Fibroblast of peridontal ligament (primary cell): ENCODE measurements at regions not wholly inside any gene's neighbourhood (a gene's known extent, or its start where the extent isn't known, plus 50 kb on each side); places are given as distances from the start of the nearest gene placed in this dataset.

Source experiments
- DNase-seq: peaks from one replicate; pipeline ENCODE4 v3.0.0-alpha.2; 2010; ENCODE audit errors: extremely low read depth

DNA sequence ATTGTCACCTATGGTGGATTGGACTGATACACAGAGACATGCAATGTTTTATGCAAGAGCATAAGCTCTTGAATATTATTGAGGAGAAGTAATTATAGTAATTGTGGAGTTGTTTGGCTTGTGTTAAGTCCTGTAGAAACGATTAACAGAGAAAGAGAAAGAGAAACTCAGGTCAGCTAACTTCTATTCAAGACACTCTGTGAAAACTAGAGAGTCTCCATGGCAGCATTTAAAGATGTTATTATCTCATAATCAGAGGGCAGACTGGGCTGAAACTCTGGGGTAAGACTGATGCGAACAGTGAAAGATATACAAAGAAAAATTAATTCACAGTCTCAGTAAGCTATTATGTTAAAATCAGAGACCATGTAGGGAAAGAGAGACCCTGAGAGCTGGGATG is 625.7 kb downstream of the FAT4 start:
- DNase-seq = no peak

DNA sequence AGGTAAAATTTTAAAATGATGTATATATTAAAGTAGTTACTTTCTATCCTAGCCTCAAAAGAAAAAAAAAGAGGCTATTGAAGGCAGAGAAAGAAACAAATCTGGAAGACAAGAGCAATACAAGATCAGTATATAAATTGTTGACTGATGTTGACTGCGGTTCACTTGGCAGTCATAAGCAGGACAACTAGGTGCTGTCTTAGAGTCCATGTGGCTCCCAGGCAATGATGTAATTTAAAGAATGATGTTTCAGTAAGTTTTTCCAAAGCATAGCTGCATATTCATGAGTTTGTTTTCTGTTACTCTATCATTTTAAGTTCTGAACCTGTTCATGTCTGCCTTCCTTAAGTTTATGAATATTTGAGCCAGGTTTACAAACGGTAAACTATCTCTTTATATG is 630.2 kb downstream of the FAT4 start:
- no peak for DNase-seq

DNA sequence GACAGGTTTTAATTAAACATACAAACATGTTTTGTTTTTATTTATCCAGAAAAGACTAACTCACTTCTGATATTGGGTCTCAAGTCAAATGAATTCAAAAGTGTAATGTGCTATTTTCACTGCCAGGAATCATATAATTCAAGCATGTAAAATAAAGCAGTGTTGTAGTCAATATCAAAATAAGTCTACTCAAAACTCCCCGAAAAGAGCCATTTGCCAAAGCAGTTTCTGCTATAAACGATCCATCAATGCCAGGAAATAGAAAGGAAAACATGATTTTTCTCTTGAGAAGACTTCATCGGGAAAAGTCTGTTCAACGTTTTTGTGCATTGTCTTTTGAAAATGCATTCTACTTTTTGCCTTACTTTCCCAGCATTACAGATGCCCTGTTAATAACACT is 633.3 kb downstream of the FAT4 start:
- no peak for DNase-seq

DNA sequence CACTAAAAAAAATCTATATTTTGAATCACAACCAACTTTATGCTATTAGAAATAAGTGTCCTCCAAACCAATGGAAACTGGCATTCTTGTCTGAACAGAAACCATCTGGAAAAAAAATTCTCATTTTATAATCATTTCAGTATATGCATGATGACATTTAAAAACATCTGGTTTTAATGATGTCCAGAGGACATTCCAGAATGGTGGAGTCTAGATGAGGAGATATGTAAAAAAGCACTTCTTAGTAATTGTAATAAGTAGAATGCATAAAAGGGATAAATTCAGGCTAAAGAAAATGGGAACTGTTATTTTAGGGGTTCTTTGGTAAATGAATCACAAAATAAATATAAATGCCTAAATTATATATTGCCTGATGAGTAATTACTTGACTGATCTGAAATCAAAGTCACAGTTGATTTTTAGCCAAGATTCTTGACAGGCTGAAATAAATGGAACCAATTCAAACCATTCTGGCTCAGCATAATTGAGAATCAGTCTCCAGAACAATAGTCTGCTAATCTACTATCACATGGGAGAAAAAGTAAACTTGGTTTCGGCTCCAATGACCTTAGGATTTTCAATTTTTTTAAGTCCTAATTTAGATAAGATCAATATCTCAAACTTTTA is 636.6 kb downstream of the FAT4 start:
- peak; percentile 93 for DNase-seq

DNA sequence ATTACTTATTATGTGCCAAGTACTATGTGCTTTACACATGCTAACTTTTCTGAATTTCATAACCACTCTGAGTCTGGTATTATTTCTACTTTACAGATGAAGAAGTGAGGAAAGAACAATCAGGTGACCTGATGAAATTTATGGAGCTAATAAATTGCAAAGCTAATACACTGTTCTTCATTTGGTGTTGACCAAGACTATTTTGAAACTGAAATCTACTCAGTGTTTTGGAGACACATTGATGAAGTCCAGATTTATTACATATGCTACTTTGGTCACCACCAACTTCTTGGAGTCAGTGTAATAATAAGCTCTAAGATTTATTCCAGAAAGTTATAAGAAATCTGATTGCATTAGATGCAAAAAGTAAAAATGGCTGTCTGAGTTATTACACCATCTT is 637.9 kb downstream of the FAT4 start:
- DNase-seq = no peak

DNA sequence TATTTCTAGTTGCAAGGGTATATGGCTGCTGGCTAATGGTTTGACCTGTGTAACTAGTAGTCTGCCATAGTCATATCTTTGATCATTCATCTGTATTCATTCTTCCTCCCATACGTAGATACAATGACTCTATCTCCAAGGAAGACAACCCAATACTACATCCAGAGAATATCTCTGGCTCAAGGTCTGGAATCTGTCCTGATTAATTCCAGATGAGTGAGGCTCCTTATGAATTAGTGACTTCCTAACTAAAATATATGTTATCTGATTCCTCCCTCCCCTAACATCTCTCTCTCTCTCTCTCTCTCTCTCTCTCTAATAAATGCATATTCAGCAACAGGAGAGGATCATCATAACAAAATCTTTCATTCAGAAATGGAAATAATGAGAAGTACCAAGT is 641.5 kb downstream of the FAT4 start:
- peak; percentile 53 for DNase-seq

DNA sequence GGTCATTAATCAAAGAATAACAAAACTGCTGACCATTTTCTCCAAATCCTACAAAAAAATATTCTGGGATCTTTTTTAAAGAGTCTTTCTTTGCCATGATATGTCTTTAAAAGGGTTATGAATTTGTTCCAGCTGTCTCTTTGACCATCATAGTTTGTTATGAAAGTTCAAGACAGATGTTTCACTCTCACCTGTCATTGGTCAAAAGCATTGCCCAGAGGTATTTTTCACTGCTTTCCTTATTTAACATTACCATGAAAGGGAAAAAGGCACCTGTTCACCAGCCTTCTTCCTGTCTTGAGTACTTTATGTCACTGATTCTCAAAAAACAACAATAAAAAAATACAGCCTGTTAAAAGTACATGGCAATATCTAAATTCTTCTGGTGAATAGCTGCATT is 643.8 kb downstream of the FAT4 start:
- DNase-seq = no peak

DNA sequence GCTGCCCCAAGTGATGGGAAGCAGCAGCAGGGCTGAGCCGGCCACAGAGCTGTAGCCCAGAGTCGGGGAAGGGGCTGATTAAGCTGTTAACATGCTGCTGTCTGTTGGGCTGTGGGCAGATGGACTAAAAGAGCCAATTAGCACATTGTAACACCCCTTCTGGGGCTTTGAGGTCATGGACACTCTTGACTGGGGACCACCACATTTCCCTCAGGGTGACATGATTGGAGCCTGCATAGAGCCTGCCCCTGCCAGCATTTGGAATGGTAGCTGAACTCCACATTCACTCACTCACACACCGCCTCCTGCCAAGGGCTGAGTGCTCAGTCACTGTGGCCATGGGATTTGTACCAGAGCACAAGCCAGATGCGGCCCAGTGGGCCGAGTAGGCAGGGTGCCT is 646.9 kb downstream of the FAT4 start:
- no peak for DNase-seq

DNA sequence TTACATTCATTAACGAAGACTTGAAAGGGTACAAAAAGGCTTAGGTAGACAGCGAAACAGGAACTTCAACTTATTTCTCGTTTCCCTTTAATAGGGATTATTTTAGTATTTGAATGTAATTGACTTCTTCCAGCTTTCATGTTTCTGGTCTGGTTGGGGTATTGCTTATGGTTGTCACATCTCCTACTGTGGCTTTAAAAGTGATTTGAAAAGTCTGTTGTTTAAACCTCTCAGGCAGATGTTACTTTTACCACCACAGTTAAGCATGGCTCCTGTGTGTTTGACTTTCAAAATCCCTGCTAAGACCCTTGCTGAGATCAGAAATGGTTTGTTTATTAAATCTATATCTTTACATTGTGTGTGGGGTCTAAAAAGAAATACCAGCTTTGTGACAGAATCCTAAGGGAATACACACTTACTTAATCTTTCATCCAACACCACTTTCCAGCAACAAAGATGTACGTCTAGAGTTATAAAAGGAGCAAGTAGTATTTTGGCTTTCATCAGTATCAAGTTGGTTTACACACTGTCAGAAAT is 661.2 kb downstream of the FAT4 start:
- DNase-seq = no peak

DNA sequence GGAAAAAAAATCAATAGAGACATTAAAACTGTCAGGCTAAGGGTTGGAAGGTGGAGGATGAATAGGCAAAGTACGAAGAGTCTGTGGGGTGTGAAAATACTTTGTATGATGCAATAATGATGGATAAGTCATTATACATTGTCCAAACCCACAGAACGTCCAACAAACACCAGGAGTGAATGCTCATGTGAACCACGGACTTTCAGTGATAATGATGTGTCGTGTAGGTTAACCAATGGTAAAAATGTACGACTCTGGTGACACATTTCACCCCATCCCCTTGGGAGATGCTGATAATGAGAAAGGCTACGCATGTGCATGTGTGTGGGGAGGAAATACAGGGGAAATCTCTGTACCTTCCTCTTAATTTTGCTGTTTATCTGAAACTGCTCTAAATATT is 665.2 kb downstream of the FAT4 start:
- no peak for DNase-seq

DNA sequence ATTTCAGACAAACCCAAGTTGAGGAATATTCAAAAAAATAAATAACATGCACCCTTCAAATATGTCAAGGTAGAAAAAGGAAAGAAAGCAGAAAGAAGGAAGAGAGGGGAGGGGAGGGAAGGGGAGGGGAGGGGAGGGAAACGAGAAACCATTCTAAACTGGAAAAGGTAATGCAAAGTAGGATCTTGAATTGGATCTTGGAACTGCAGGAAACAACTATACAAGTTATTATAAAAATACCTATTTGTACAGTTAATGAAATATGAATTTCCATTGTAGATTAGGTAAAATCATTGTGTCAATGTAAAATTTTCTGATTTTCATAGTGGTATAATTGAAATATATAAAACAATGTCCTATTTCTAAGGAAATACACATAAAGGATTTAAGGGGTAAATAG is 668.4 kb downstream of the FAT4 start:
- DNase-seq = no peak

DNA sequence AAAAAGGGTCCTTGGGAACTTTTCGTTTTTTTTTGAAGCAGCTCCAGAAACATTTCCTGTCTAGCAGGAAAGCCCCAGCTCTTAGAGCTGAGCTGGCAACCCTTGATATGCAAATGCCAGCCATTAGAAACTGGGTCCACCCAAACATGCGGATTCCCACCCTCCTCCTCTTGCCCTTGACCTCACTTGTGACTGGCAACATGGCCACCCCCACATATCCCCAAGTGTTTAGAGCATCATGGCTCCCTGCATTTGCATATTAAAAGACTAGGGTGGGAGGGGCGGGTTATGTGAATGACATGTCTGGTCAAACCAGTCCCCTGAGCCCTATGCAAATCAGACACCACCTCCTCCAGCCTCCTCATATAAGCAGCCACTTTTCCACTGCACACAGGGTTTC is 671.1 kb downstream of the FAT4 start:
- no peak for DNase-seq

DNA sequence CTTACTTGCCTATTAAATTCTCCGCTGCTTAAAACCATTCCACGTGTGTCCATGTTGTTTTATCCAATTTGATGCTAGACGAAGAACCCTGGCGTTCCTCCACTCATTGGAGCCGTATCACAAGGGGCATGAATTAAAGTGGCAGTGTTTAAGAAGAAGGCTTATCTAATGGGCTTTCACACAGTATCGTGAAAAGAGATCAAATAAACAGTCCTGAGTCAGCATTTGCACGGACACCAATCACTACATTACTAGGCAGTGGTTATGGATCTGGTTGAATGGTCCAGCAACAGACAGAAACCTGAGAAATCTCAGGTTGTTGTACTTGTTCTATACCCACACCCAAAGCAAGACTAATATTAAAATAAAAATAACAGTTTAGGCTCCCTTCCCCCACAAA is 671.6 kb downstream of the FAT4 start:
- no peak for DNase-seq

DNA sequence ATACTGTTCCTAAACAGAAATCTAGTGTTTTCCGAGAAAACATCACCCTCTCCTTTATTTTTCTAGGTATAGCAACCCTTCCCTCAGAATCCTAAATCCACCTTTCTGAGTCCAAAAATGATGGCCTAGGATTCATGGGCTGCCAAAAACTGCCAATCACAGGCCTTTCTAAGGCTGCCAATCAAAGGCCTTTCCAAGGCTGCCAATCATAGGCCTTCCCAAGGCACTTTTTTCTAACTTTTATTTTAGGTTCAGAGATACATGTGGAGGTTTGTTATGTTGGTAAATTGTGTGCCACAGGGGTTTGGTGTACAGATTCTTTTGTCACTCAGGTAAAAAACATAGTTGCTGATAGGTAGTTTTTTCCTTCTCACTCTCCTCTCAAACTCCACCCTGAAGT is 673.7 kb downstream of the FAT4 start:
- DNase-seq = no peak

DNA sequence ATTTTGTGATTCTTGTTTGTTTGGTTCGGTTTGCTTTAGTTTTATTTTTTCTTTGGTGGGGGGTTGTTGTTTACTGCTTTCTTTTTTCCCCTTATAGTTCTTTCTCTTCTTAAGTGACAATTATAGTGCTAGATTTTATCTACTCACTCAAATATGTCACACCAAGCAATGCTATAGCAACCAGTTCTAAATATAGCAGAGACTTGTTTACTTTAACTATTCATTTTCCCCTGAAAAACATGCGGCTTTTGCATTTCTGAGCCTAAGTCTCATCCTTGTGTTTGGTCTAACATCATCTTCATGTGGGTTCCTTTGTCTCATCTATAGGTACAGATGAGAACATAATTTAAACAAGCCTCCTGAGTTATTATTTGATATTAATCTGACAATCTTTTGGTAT is 676.6 kb downstream of the FAT4 start:
- peak; percentile 27 for DNase-seq

DNA sequence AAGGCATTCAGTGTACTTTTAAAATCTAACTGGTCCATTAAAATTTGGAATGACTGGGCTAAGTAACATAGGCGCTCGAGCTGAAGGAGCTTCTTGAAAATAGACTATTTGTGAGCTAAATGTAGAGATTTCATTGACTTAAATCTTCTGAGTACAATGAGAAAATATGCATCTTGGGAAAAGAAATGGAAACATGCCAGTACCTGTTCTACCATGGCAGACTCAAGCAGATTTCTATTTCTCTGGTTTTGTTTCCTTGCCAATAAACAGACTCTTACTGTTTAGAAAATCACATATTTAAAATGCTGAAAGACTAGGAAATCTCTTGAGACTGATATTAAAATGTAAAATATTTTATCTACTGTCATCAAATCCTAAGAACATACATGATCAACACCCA is 678.1 kb downstream of the FAT4 start:
- DNase-seq = peak; percentile 47

DNA sequence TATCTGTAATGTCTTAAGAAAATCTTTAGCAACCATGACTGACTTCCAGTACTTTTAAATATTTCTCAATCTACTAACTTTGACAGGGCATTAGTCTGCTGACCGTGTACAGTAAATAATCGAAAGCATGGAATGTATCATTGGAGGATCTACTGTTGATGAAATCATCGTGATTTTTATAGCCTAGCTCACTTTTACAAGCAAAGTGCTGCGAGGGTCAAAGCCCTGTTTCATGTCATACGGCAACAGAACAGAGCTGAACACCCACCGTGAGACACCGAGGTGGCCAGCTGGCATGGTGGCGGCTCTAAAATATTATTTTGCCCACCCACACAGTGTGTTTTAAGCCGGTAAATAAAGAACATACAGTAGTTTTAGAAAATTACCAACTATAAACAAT is 679.3 kb downstream of the FAT4 start:
- DNase-seq = no peak

DNA sequence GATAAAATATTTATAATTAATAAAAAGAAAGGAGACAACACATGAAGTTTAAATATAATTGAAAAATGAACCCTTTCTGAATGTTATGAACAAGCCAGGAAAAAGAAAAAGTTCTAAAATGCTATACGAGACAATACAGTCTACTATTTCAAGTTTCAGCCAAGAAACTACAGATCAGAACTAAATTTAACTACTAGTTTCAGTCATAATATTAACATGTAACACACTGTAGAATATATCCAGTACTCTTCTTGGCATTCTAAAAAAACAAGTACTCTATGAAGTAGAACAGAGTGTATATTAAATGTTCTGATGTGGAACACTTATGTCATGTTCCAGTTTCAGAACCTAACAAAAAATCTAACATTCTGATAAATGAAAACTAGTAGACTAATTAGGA is 679.7 kb downstream of the FAT4 start:
- DNase-seq = no peak

DNA sequence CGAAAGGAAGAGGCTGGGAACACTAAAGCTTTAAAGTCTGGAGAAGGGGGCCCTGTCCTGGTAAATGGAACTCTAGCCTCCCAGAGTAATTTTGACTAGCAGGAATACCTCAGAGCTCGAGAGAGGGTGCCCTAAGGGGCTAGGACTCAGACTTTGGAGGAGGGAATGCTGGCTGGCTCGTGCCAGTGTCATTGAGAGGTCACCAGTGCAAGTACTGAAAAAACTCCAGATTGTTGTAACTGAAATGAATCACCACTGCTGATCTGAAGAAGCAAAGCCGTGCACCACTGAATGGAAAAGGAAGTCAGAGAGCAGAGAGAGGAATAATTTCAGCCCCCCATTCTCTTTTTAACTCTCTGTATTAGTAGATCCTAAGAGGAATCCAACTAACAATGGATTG is 690.2 kb downstream of the FAT4 start:
- DNase-seq = peak; percentile 59

DNA sequence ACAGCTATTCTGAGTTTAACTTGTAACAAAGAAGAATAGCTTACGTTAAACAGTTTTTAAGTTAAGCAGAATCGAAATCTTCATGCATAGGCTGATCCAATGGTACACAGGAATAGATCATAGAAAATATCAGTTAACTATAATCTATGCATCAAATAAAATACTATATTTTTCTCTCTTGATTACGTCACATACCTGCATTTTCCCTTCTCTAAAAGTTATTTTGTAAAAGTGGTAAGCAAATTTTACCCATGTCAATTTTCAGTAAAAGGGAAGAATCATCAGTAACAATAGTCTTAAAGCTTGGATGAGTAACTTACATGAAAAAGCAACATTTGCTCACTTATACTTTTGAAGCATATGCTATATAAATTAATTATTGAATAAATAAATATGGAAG is 692.4 kb downstream of the FAT4 start:
- no peak for DNase-seq

DNA sequence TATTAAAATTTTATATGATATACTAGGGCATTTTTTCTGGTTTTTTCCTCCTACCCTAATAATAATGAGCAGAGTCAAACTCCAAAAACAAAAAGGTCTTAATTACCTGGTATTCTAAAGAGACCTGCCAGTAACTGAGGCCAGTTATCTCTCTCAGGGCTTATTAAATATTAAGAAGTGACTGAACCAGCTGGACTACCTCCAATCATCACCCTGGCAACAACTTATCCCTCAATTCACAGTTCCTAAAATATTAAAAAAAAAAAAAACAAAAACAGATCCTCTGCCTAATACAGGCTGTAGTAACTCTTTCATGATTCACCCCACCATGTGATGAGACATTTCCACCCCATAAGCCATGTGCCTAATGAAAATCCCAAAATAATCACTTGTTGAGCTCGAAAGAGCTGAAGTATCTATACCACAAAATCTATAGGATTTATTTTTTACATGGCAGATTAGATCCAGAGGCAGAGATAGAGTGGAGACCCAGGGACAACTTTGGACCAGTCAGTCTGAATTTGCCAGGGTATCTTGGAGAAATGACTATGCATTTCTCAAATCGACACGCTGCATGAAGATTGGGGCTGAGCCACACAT is 698.0 kb downstream of the FAT4 start:
- DNase-seq = no peak

DNA sequence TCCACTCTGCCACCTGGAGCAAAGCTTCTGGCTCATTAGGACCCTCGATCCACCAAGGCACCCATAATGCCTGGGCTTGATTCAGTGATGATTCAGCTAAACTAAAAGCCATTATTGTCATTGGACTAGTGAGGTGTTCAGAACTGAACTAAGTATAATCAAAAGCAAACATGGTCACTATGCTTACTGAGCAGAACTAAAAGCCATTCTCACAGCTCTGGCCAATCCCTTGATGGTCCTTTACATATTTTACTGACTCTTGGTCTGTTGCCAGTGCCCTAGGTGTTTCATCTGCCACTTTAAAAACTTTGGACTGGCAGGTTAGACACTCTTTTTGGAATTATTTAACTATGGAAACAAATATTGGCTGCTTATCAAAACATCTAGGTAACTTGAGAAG is 703.5 kb downstream of the FAT4 start:
- no peak for DNase-seq

DNA sequence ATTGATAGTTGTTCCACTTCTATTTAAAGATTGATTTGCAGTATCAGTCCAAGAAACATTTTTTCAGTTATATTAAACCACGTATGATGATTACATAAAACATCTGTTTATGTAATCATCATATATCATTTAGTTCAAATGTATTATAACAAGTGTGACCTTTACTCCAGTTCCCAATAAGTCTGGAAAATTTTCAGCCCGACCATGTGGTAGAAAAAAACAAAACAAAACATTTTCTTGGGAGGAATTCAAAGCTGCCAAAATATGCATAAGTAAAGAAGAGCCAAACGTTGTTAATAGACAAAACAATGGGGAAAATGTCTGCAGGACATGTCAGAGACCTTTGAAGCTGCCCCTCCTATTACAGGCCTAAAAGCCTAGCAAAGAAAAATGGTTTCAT is 709.1 kb downstream of the FAT4 start:
- DNase-seq = peak; percentile 39

DNA sequence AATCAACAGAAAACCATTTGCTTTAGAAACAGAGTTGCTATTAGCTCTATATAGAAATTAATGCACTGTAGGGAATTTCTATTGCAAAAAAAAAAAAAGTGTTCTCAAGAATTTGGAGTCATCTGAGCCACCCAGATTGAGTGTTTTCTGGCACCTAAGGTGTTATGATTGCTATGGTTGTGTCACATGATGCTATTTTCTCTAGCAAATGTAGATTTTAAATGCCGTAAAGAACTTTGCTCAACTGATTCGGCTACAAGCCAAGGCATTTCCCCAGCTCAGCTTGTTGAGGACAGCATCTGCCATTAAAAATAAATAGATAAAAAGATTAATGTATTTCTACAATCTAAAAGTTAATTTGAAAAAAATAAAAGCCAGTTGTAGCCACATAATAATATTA is 712.8 kb downstream of the FAT4 start:
- no peak for DNase-seq
